HG03175 (cell line): ENCODE measurements at regions not wholly inside any gene's neighbourhood (a gene's known extent, or its start where the extent isn't known, plus 50 kb on each side); places are given as distances from the start of the nearest gene placed in this dataset.

Source experiments
- ATAC-seq: cut with Tn5 transposase; IDR thresholded peaks from one replicate; pipeline ENCODE4 v1.9.1; 2021; ENCODE audit warnings: mild to moderate bottlenecking, moderate library complexity; ENCODE audit not compliant: unreplicated experiment

GRCh38 chr10:107269626-107270025 is 105.1 kb upstream of the SORCS1 start:
- ATAC-seq, result no peak

- ATAC-seq, result no peak
Observed at GRCh38 chr10:107264742-107265141, 100.2 kb upstream of the SORCS1 start.

- ATAC-seq, result no peak
Observed at GRCh38 chr10:107244122-107244521, 79.6 kb upstream of the SORCS1 start.

- ATAC-seq, result no peak
Observed at GRCh38 chr10:107238275-107238674, 73.8 kb upstream of the SORCS1 start.

- no peak for ATAC-seq
Observed at GRCh38 chr10:107232013-107232412, 67.5 kb upstream of the SORCS1 start.

GRCh38 chr10:107230887-107231286 is 66.4 kb upstream of the SORCS1 start:
- no peak for ATAC-seq

GRCh38 chr10:107215681-107216080 is 51.2 kb upstream of the SORCS1 start:
- no peak for ATAC-seq
